ENCODE measurements at regions not wholly inside any gene's neighbourhood (a gene's known extent, or its start where the extent isn't known, plus 50 kb on each side); places are given as distances from the start of the nearest gene placed in this dataset.

DNA sequence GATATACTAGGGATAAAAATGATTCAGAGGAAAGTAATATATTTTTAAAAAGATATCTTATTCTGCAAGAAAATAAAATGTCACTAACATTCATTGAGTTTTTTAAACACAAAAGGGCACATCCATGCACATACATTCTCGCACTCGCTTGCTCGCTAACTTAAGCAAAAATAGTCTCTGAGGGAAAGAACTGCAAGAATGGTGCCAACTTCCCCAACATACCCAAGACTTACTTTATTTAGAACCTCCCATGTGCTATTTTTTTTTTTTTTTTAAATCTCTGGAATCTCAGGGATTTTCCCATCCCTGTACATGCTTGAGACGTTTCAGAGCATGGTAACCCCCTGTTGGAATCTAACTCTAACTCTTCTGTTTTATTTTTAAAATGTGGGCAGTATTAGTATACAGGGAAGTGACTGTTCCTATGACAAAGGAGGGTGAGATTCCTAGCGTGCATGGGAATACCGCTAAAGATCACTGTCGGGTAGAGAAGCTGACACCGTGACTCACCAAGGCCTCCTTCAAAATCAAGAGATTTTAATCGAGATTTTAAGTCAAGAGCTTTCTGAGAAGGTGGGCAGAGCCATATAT lies 187.9 kb upstream of the ZEB2 start:
- DNase-seq: no peak
- Histone ChIP-seq H2AK5ac (ENCODE audit: insufficient read length, low read length) (no peak overlapping the region), H3K4me1 (ENCODE audit: insufficient read depth, low read length) (peaks cover 1% of the 10 kb centered on the region), H3K4ac (ENCODE audit: low read depth, low read length) (no peak overlapping the region), H4K8ac (replicated peaks; ENCODE audit: insufficient read length, low read depth, low read length) (no peak overlapping the region), H3T11ph (ENCODE audit: low read length) (no peak overlapping the region), H3K9me3 (ENCODE audit: control insufficient read depth, low read depth, low read length) (no peaks in the 10 kb centered on the region), H2BK12ac (ENCODE audit: insufficient read length, low read depth, low read length) (no peak overlapping the region), H2AFZ (ENCODE audit: low read length) (no peak overlapping the region), H4K91ac (ENCODE audit: insufficient read length, low read depth, low read length) (no peak overlapping the region), H3K56ac (ENCODE audit: insufficient read length, low read depth, low read length) (no peak overlapping the region), H2BK20ac (ENCODE audit: low read depth, low read length, poor library complexity, severe bottlenecking) (no peak overlapping the region), H2BK120ac (ENCODE audit: low read depth, low read length, poor library complexity, severe bottlenecking) (no peak overlapping the region), H3K23ac (ENCODE audit: insufficient read length, low read depth, low read length) (no peak overlapping the region), H2BK15ac (ENCODE audit: low read depth, low read length) (no peak overlapping the region), H3K79me1 (ENCODE audit: insufficient read depth, low read depth, low read length, poor library complexity, severe bottlenecking) (no peaks in the 10 kb centered on the region), H3K27ac (ENCODE audit: insufficient read length, low read depth, low read length) (no peak overlapping the region), H3K27me3 (ENCODE audit: insufficient read depth, low read length) (no peaks in the 10 kb centered on the region), H2BK5ac (ENCODE audit: insufficient read length, low read length) (no peak overlapping the region), H3K18ac (ENCODE audit: insufficient read length, low read depth, low read length) (no peak overlapping the region), H3K79me2 (ENCODE audit: insufficient read depth, low read length) (no peaks in the 10 kb centered on the region), H3K9ac (ENCODE audit: extremely low read depth, insufficient read length, low read length) (no peak overlapping the region), H3K14ac (ENCODE audit: insufficient read depth, low read length) (no peak overlapping the region), H4K5ac (ENCODE audit: insufficient read length, low read depth, low read length) (no peak overlapping the region), H4K20me1 (ENCODE audit: control insufficient read depth, insufficient read depth, insufficient read length) (no peaks in the 10 kb centered on the region), H3K4me2 (ENCODE audit: insufficient read depth, insufficient read length, low read length) (no peak overlapping the region), H3K23me2 (ENCODE audit: insufficient read length, low read depth, low read length, poor library complexity, severe bottlenecking) (no peaks in the 10 kb centered on the region)
- H3K27ac Mint-ChIP-seq: no peak overlapping the region
- TF ChIP-seq CTCF (conservative IDR thresholded peaks at IDR 0.05): no peak
- H3K36me3 Mint-ChIP-seq (ENCODE audit: insufficient read depth in 1 of 3, low read depth in 3 of 3): no peaks in the 10 kb centered on the region
- H3K27me3 Mint-ChIP-seq (ENCODE audit: low read depth): no peaks in the 10 kb centered on the region
- H3K9me3 Mint-ChIP-seq: no peaks in the 10 kb centered on the region
- H3K4me1 Mint-ChIP-seq: peaks cover 22 to 26% of the 10 kb centered on the region in 2 experiments
- H3K4me3 Mint-ChIP-seq: no peak overlapping the region
- WGBS (ENCODE audit: extremely low coverage, insufficient read length, low lambda C conversion rate): no CpG with 5 or more reads among the region's 9 CpGs
